ENCODE measurements at regions not wholly inside any gene's neighbourhood (a gene's known extent, or its start where the extent isn't known, plus 50 kb on each side); places are given as distances from the start of the nearest gene placed in this dataset.
"Not testable (repeated sequence)": the region's sequence is repeated elsewhere in the genome, so short reads cannot be mapped to it uniquely, and the experiment has no call there.

GRCh38 chr15:79570004-79570403, 137.9 kb downstream of the MINAR1 start:
- no peak for DNase-seq
- Mint-ChIP-seq H3K9me3 (peaks cover 6% of the 10 kb centered on the region), H3K27me3 (peaks cover 12% of the 10 kb centered on the region), H3K4me1 (peaks cover 1% of the 10 kb centered on the region), H3K36me3 (no peaks in the 10 kb centered on the region), H3K27ac (no peak overlapping the region), H3K4me3 (no peak overlapping the region)

DNA sequence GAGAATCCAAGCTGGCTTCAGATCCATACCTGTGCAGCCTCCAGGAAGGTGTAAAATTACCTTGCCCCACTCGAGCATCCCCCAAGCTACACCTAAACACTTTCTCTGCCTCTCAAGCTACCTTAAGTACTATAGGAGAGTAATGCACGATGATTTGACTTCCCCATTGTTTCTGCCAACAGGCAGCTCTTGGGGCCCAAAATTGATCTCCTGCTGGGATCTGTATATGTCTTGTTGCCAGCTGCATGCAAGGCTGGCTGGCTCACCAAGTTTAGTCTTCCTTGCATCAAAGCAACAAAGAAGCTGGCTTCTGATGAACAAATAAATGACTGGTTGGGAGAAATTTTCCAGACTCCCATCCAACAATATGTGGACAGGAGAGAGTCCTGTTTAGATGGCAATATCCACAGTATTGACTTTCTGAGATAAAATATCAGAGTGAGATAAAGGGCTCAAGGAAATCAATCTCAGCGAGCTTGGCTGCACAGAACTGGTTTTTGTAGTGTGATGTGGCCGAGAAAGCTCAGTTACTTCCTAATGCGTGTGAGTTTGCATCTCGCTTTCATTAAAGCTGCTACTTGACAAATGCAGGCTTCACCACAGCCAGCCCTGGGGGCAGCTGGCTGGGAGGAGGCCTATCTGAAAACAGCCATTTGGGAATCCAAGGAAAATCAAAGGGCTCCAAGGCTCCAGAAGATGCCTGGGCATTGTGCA, 140.7 kb downstream of the MINAR1 start:
- no peak for DNase-seq
- H3K4me3 Mint-ChIP-seq = no peak overlapping the region
- peaks cover 6% of the 10 kb centered on the region for H3K9me3 Mint-ChIP-seq
- no peaks in the 10 kb centered on the region for H3K4me1 Mint-ChIP-seq
- H3K27ac Mint-ChIP-seq = no peak overlapping the region
- no peaks in the 10 kb centered on the region for H3K36me3 Mint-ChIP-seq
- peaks cover 19% of the 10 kb centered on the region for H3K27me3 Mint-ChIP-seq

DNA sequence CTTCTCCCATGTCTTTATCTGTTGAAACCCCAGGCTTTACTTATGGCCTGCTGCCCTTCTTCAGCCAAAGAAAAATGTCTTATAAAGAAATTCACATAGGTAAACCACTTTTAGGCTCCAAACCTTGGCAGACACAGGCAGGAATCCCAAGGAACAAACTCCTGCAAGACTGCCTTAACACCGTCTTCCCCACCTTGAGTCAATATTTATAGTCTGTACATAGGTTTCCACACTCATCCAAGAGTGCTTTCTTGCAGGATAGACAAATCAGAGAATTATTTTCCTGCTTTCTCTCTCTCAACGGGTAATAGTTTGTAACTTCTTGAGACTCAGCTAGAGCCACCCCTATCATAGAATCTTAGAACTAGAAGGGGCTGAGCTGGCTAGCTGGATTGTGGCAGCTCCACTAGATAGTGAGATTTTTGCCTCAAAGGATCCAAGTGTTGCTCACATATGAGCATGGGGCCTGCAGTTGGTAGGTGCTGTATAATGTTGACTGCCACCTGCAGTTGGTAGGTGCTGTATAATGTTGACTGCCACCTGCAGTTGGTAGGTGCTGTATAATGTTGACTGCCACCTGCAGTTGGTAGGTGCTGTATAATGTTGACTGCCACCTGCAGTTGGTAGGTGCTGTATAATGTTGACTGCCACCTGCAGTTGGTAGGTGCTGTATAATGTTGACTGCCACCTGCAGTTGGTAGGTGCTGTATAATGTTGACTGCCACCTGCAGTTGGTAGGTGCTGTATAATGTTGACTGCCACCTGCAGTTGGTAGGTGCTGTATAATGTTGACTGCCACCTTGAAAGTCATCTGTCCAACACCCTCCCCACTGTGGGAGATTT, 142.5 kb downstream of the MINAR1 start:
- H3K4me1 Mint-ChIP-seq, H3K4me3 Mint-ChIP-seq, H3K27ac Mint-ChIP-seq, H3K36me3 Mint-ChIP-seq, DNase-seq, H3K9me3 Mint-ChIP-seq: not testable (repeated sequence)
- peaks cover 15% of the 10 kb centered on the region for H3K27me3 Mint-ChIP-seq

GRCh38 chr15:79582650-79583049, 150.5 kb downstream of the MINAR1 start:
- H3K4me1 Mint-ChIP-seq = peaks cover 2% of the 10 kb centered on the region
- no peaks in the 10 kb centered on the region for H3K36me3 Mint-ChIP-seq
- H3K27me3 Mint-ChIP-seq = peaks cover 46% of the 10 kb centered on the region
- no peak overlapping the region for H3K27ac Mint-ChIP-seq
- no peaks in the 10 kb centered on the region for H3K9me3 Mint-ChIP-seq
- no peak overlapping the region for H3K4me3 Mint-ChIP-seq
- no peak for DNase-seq

DNA sequence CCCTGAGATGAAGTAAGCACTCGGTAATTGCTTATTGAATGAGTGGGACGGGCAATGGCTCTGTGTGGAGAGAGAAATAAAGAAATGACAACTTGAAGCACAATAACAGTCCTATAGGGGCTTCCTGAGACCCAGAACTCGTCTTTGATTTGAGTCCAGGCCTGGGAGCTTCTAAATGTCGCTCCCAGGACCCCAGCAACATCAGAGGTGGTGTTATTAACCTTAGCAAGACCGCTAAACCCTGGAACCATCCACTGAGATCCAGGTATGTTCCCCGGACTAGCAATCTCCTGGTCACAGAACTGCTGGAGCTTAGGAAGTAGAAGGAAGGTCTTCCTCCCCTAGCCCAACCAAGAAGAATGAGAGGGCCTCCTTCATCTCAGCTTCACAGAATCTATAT, 160.0 kb downstream of the MINAR1 start:
- DNase-seq = no peak
- H3K9me3 Mint-ChIP-seq = no peaks in the 10 kb centered on the region
- H3K27me3 Mint-ChIP-seq = peaks cover 13% of the 10 kb centered on the region
- H3K4me3 Mint-ChIP-seq = no peak overlapping the region
- H3K36me3 Mint-ChIP-seq = no peaks in the 10 kb centered on the region
- no peak overlapping the region for H3K27ac Mint-ChIP-seq
- H3K4me1 Mint-ChIP-seq = no peaks in the 10 kb centered on the region

GRCh38 chr15:79593119-79593869, 161.2 kb downstream of the MINAR1 start:
- H3K27me3 Mint-ChIP-seq = peaks cover 18% of the 10 kb centered on the region
- H3K9me3 Mint-ChIP-seq = no peaks in the 10 kb centered on the region
- no peak overlapping the region for H3K4me3 Mint-ChIP-seq
- DNase-seq = no peak
- no peak overlapping the region for H3K27ac Mint-ChIP-seq
- no peaks in the 10 kb centered on the region for H3K4me1 Mint-ChIP-seq
- H3K36me3 Mint-ChIP-seq = no peaks in the 10 kb centered on the region

- H3K9me3 Mint-ChIP-seq = no peaks in the 10 kb centered on the region
- H3K27me3 Mint-ChIP-seq = peaks cover 18% of the 10 kb centered on the region
- H3K27ac Mint-ChIP-seq = no peak overlapping the region
- no peak for DNase-seq
- no peaks in the 10 kb centered on the region for H3K4me1 Mint-ChIP-seq
- no peaks in the 10 kb centered on the region for H3K36me3 Mint-ChIP-seq
- no peak overlapping the region for H3K4me3 Mint-ChIP-seq
Measured at GRCh38 chr15:79595306-79595705, 163.2 kb downstream of the MINAR1 start.

GRCh38 chr15:79595995-79596622, 164.0 kb downstream of the MINAR1 start:
- H3K4me1 Mint-ChIP-seq = no peaks in the 10 kb centered on the region
- H3K27me3 Mint-ChIP-seq = peaks cover 23% of the 10 kb centered on the region
- H3K36me3 Mint-ChIP-seq = no peaks in the 10 kb centered on the region
- H3K9me3 Mint-ChIP-seq = no peaks in the 10 kb centered on the region
- no peak overlapping the region for H3K4me3 Mint-ChIP-seq
- peak; percentile 44 for DNase-seq
- no peak overlapping the region for H3K27ac Mint-ChIP-seq

DNA sequence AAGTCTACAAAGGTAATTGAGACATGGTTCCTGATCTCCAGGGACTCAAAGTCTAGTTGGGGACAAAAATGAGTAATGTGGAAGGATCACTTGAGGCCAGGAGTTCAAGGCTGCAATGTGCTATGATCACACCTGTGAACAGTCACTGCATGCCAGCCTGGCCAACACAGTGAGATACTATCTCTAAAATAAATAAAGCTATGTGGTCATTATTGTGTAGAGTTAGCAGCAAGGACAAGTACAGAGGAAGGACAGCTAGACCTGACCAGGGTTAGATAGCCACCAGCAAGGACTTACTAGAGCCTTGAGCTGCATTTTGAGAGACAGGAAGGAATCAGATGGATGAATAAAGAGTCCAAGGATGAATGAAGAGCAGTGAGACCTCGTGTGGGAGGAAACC, 166.5 kb downstream of the MINAR1 start:
- Mint-ChIP-seq H3K36me3 (no peaks in the 10 kb centered on the region), H3K27ac (no peak overlapping the region), H3K27me3 (peaks cover 21% of the 10 kb centered on the region), H3K4me1 (no peaks in the 10 kb centered on the region), H3K9me3 (no peaks in the 10 kb centered on the region), H3K4me3 (no peak overlapping the region)
- no peak for DNase-seq

DNA sequence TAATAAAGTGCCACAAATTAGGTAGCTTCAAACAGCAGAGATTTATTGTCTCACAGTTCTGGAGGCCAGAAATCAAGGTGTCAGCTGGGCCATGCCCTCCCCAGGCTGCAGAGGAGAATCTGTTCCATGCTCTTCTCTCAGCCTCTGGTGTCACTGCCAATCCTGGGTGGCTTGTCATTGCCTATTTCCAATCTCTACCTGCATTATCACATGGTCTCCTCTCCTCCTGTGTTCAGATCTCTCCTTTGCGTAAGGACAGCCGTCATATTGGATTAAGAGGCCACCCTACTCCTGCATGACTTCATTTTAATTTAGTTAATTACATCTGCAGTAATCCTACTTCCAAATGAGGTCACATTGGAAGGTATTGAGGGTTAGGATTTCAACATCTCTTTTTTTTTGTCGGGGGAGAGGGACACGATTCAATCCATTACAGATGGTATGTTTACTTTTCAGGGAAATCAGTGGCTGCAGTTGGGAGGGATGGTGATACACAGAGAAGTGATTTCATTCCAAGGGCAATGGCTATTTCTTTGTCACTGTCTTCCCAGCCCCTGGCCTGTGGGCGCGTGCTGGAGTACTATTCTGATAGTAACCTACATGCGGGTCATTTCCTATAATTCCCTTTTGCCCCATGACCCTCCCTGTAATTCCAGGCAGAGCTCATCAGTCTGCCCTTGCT, 169.4 kb downstream of the MINAR1 start:
- Mint-ChIP-seq H3K27ac (no peak overlapping the region), H3K4me3 (no peak overlapping the region), H3K4me1 (no peaks in the 10 kb centered on the region), H3K27me3 (peaks cover 21% of the 10 kb centered on the region), H3K9me3 (no peaks in the 10 kb centered on the region), H3K36me3 (no peaks in the 10 kb centered on the region)
- no peak for DNase-seq

GRCh38 chr15:79602180-79602579, 170.0 kb downstream of the MINAR1 start:
- Mint-ChIP-seq H3K9me3 (no peaks in the 10 kb centered on the region), H3K27me3 (peaks cover 21% of the 10 kb centered on the region), H3K27ac (no peak overlapping the region), H3K4me1 (no peaks in the 10 kb centered on the region), H3K36me3 (no peaks in the 10 kb centered on the region), H3K4me3 (no peak overlapping the region)
- no peak for DNase-seq

- Mint-ChIP-seq H3K9me3 (no peaks in the 10 kb centered on the region), H3K4me3 (no peak overlapping the region), H3K36me3 (no peaks in the 10 kb centered on the region)
Measured at GRCh38 chr15:79602731-79603130, 170.6 kb downstream of the MINAR1 start.

GRCh38 chr15:79606831-79607355, 174.8 kb downstream of the MINAR1 start:
- H3K27ac Mint-ChIP-seq = no peak overlapping the region
- DNase-seq = no peak
- H3K4me3 Mint-ChIP-seq = no peak overlapping the region
- peaks cover 10% of the 10 kb centered on the region for H3K27me3 Mint-ChIP-seq
- H3K36me3 Mint-ChIP-seq = no peaks in the 10 kb centered on the region
- no peaks in the 10 kb centered on the region for H3K9me3 Mint-ChIP-seq
- H3K4me1 Mint-ChIP-seq = no peaks in the 10 kb centered on the region

More at GRCh38 chr15:79602731-79603130, 170.6 kb downstream of the MINAR1 start:
- H3K27me3 Mint-ChIP-seq = peaks cover 19% of the 10 kb centered on the region
- H3K4me1 Mint-ChIP-seq = no peaks in the 10 kb centered on the region
- no peak for DNase-seq
- H3K27ac Mint-ChIP-seq = no peak overlapping the region
